IPS DF 4.7 (cell line): ENCODE measurements at regions not wholly inside any gene's neighbourhood (a gene's known extent, or its start where the extent isn't known, plus 50 kb on each side); places are given as distances from the start of the nearest gene placed in this dataset.
"Not testable (repeated sequence)": the region's sequence is repeated elsewhere in the genome, so short reads cannot be mapped to it uniquely, and the experiment has no call there.

Source experiments
- DNase-seq: peaks from one replicate; pipeline ENCODE4 v3.0.0-alpha.2; 2013; ENCODE audit warnings: low spot score; ENCODE audit errors: extremely low read depth

DNA sequence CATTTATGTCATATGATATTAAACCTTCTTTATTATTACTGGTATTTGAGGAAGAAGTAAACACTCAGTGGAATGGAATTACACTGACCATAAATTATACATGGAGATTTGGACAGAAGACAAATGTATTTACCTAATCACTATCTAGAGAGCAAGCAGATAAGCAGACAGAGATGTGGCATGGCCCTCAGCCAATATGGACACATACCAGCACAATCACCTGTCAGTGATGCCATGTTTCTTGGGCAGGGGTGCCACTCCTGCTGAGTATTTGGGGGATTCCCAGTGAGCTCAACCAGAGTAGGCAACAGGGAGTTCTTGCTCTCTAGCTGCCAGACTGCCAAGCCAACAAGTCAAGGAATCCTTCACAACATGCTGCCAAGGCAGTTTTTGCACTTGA, 866.3 kb upstream of the LRRN3 start:
- no peak for DNase-seq

GRCh38 chr7:110246118-110246517, 844.8 kb upstream of the LRRN3 start:
- no peak for DNase-seq

DNA sequence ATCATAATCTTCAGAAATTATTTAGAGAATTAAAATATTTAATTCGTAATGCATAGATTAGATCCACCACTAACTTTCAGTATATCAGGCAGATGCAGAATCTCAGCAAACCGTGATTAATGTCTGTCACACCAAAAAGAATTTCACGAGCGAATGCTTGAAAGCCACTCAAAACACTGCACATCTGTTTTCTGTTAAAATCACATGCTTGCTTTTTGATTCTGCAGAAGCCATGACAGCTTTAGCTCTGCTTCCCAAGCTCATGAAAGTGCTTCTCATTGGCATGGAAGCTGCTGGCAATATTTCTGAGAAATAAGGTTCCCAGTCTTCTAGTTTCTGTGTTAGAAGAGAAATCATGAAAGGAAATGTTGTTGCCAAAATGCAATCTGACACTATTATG, 837.8 kb upstream of the LRRN3 start:
- no peak for DNase-seq

DNA sequence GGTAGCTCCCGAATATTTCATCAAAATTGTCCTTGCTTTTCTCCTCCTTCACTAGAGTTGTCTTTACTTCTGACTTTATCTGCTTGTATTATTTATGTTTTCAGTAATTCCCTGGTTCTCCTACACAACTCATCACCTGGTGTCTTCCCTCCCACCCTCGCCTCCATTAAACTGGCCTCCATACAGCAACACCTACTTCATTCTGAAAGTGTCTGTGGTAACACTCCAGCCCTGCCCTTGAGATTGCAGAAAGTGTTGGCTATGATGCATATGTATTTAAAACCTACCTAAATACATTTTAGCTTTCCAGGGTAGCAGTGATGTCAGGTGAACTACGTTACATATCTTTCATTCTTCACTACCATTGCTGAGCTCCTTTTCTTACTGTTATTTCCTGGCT, 833.3 kb upstream of the LRRN3 start:
- no peak for DNase-seq

DNA sequence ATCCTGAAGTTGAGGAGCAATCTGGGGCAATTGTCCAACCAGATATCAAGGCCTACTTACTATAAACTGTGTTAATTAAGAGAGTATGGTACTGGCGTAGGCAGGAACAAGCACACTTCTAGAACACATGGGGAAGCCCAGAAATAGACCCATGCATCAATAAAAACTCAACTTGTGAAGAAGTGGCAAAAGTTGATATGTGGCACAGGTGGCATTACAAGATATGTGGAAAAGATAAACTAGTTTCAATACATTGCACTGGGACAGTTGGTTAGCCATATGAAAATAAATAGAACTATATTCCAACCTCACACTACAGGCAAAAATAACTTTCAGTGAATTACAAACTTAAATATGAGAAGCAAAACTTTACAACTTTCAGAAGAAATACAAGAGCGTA, 828.7 kb upstream of the LRRN3 start:
- DNase-seq = no peak

DNA sequence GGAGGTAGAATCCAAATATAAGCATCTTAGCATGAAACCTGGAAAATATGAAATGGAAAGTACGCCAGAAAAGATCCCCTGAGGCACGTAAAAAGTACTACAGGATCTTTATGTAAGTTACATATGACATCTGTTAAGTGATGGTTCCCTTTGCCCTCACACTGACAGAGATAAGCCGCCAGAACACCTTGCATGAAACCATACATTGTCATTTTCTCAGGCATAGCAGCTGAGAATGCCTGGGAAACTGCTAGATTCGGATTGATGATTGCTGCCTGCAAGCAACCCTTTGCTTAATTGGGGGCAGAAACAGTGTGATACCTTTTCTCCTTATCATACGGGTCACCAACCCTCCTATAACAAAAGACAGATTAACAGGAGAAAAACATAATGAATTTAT, 826.6 kb upstream of the LRRN3 start:
- DNase-seq = no peak

DNA sequence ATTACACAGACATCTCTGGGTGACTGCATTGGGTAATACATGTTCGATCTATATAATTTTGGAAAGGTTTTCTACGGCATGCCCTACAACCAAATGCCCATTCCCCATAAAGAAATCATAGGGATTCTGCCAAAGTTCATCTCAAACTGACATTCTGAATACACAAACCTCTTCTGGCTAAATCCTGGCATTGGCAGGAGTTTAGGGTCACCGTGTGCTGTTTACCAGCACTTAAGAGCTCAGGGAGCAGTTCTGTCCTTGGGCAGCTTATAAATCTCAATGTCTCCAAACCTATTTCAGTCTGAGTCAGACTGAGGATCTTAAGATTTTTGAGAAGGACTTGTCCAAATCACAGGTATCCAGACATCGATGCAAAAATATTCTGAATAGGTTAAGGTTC, 809.6 kb upstream of the LRRN3 start:
- no peak for DNase-seq

DNA sequence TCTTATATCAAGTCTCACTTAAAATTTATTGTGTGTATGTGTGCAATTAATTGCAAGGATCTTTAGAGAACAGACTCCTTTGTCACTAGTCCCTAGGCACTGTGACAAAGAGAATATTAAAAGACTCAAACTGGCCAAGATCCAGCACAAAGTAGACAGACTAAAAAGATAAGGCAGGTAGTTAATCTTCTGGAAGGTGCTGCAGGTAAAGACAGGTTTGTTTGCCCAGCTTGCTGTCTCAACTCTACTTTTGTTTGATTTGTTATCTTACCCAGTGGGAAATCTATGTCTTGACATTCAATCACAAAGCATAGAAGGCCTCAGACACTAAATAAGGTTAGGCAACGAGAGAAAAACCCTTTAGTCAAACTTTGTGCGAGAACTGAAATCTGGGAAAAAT, 807.9 kb upstream of the LRRN3 start:
- no peak for DNase-seq

GRCh38 chr7:110291430-110291829, 799.5 kb upstream of the LRRN3 start:
- no peak for DNase-seq

- no peak for DNase-seq
These were observed 794.6 kb upstream of the LRRN3 start for GRCh38 chr7:110296321-110296720.

DNA sequence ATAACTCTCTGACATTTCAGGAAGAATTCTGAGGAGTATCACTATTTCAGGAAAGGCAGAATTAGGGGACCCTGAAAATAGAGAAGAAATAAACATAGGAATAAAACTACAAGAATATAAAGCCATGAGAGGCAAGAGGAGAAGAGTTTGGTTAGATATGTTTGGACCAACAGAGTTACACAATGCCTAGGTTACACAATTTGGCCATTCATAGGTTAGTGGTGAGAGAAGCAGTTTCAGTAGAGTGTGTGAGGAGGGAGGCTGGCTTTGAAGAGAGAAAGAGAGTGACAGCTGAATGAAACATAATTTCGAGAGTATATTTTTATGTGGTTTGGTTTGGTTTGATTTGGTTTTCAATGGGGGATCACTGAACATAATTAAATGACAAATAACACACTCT, 783.2 kb upstream of the LRRN3 start:
- DNase-seq = no peak

GRCh38 chr7:110308791-110309190, 782.1 kb upstream of the LRRN3 start:
- DNase-seq = no peak

- no peak for DNase-seq
These were observed 781.0 kb upstream of the LRRN3 start for GRCh38 chr7:110309941-110310340.

DNA sequence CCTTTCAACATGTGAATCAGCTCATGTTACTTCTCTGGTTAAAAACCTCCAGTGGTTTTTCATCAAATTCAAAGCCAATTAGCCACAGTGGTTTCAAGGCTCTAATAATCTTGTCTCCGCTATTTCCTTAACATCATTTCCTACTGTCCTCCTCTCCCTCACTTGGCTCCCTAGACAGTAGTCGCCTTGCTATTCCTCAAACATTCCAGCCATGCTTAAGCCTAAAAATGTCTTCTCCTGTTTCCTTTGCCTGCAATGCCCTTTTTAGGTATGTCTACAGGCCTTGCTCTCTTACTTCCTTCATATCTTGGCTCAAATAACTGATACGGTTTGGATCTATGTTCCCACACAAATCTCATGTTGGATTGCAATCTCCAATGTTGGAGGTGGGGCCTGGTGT, 779.4 kb upstream of the LRRN3 start:
- DNase-seq = no peak

DNA sequence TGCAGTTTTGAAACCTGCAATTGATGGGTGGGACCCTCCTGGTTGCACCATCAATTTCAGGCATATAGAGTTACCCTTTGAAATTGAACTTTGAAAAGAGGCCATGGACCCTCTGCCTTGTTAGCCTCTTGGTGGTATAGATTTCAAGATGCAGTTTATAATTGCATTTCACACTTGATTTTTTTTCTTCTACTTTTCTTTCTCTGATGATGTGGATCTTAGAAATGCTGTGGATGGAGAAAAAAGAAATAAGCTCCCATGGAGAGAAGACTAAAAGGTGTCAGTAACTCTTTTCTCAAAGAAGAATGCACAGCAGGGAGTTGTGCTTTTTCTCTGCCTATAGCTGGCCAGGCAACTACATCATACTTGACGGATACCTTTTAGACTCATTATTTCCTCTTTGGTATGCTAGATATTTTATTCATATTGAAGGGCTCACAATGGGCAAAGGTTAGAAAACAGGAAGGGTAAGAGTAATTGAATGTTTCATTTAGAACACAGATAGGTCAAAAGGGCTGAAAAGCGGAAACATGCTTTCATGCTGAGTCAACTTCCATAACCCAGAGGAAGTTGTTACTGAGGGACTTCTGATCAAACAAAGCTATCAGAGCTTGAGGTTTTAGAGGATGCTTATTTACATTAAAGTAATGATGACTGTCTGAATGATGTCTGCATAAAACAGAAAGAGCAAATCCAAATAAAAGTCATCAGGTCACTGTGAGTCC, 773.2 kb upstream of the LRRN3 start:
- DNase-seq = no peak

DNA sequence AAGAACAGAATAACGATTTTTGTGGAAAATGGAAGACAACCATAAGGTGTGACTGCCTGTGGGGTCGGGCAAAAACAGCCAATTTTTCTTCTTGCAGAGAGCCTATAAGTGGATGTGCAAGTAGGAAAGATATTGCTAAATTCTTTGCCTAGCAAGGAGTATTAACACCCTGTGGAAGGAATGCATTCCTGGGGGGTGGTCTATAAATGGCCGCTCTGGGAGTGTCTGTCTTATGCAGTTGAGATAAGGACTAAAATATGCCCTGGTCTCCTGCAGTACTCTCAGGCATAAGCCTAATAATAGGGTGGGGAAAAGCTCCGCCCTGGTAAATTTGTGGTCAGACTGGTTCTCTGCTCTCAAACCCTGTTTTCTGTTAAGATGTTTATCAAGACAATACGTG, 770.6 kb upstream of the LRRN3 start:
- DNase-seq = not testable (repeated sequence)

- no peak for DNase-seq
These were observed 768.1 kb upstream of the LRRN3 start for GRCh38 chr7:110322796-110323195.

GRCh38 chr7:110326966-110327365, 764.0 kb upstream of the LRRN3 start:
- no peak for DNase-seq

GRCh38 chr7:110336423-110336822, 754.5 kb upstream of the LRRN3 start:
- no peak for DNase-seq

- no peak for DNase-seq
These were observed 753.3 kb upstream of the LRRN3 start for GRCh38 chr7:110337646-110338045.

DNA sequence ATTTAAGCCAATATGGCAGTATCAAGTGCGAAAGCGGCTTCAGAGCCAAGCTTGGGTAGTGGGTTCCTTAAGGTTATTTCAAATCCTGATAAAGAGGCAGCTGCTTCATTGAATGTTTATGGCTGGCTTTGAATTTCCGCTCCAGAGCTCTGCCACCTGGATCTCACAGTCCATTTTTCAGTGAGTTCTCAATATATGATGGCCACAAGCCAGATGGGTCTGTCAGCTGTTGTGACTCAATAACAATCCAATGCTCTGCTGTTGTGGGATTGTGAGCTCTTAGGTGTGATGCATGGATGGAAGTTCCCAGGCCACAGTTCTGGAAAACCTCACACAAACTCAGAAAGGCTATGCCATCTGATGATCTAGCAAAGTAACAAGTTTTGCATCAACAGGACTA, 743.8 kb upstream of the LRRN3 start:
- DNase-seq = no peak

- no peak for DNase-seq
These were observed 734.5 kb upstream of the LRRN3 start for GRCh38 chr7:110356438-110356837.

GRCh38 chr7:110358028-110358427, 732.9 kb upstream of the LRRN3 start:
- no peak for DNase-seq

DNA sequence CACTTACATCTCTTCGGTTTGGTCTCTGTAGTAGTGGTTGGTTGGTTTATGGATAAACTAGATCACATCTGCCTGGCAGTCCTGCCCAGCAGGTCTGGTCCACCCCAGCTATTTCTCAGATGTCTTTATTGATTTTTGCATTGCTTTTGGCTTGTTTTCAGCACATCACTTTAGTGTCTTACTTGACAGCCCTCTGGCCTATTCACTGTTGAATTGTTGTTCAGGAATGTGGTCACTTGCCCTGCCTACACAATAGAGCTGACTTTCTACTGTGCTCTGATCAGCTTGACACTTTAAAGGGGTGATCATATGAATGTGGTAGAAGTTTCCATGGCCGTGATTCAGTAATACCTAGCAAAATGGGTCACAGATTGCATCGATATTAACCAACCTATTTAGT, 719.2 kb upstream of the LRRN3 start:
- no peak for DNase-seq
